MCF 10A (cell line): ENCODE measurements at regions not wholly inside any gene's neighbourhood (a gene's known extent, or its start where the extent isn't known, plus 50 kb on each side); places are given as distances from the start of the nearest gene placed in this dataset.

Source experiments
- BruUV-seq: library from RNA; stranded (reverse); fragments of 400-500 nt; replicated peaks from 2 replicates; lab custom pipeline; 2021; lab: Mats Ljungman, UMichigan
- CTCF ChIA-PET: fragments of 300-600 bp; sonication (Branson Sonifier 250); formaldehyde crosslinking; extraction: SDS; loops from one replicate; lab custom pipeline; 2021; ENCODE audit warnings: antibody characterized with exemption, inconsistent platforms; lab: Yijun Ruan, JAX
- POLR2A ChIA-PET: fragments of 300-600, 350-650 bp; sonication (Branson Sonifier 250); formaldehyde crosslinking; extraction: SDS; loops from one replicate; lab custom pipeline; 2020; ENCODE audit warnings: antibody characterized with exemption, inconsistent platforms; lab: Yijun Ruan, JAX
- DNase-seq: peaks from one replicate; pipeline ENCODE4 v3.0.0-alpha.2; 2018; ENCODE audit not compliant: unreplicated experiment
- H3K27ac Mint-ChIP-seq: one replicate; pipeline ENCODE4 v1.8.0; 2022; ENCODE audit warnings: mild to moderate bottlenecking, low read depth, mixed read lengths; ENCODE audit not compliant: unreplicated experiment
- H3K27me3 Mint-ChIP-seq: one replicate; pipeline ENCODE4 v1.8.0; 2022; ENCODE audit warnings: mixed read lengths; ENCODE audit not compliant: insufficient read depth, unreplicated experiment
- H3K36me3 Mint-ChIP-seq: one replicate; pipeline ENCODE4 v1.8.0; 2022; ENCODE audit warnings: mild to moderate bottlenecking, moderate library complexity, mixed read lengths; ENCODE audit not compliant: insufficient read depth, unreplicated experiment
- H3K4me1 Mint-ChIP-seq: one replicate; pipeline ENCODE4 v1.8.0; 2022; ENCODE audit warnings: mixed read lengths; ENCODE audit not compliant: insufficient read depth, unreplicated experiment
- H3K4me3 Mint-ChIP-seq: one replicate; pipeline ENCODE4 v1.8.0; 2022; ENCODE audit warnings: mild to moderate bottlenecking, moderate library complexity, mixed read lengths; ENCODE audit not compliant: unreplicated experiment
- H3K9me3 Mint-ChIP-seq: one replicate; pipeline ENCODE4 v1.8.0; 2022; ENCODE audit warnings: mixed read lengths; ENCODE audit not compliant: unreplicated experiment
- intact Hi-C: fragments of 100-400 bp; cut with micrococcal nuclease; formaldehyde crosslinking; loops from 2 replicates; pipeline ENCODE4 v1.14.1; 2022
- TF ChIP-seq, protein P1 (sequence below): fragments of 200-600 bp; IDR thresholded peaks from one replicate; pipeline ENCODE4 v1.8.0; 2022; ENCODE audit warnings: antibody characterized with exemption, mild to moderate bottlenecking; ENCODE audit not compliant: unreplicated experiment

DNA sequence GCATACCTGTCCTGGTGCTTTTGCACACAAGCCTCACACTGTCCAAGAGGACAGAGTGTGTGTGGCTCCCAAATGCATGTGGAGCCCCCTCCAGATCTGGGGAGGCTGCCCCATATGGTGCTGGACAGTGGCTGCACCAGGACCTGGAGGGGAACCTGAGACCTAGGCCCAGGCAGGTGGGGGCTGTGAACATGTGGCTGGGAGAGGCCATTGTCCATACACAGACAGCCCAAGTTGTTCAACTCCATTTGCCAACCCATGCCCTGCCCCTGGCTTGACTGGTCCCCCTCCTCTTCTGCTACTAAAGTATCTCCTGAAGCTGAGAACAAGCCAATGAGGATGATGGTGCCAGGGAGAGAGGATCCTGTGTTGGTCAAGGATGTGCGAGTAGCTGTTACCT, 94.0 kb downstream of the ING1 start:
- Mint-ChIP-seq H3K9me3 (no peaks in the 10 kb centered on the region), H3K27ac (no peak overlapping the region), H3K4me3 (no peak overlapping the region), H3K36me3 (no peaks in the 10 kb centered on the region), H3K4me1 (no peaks in the 10 kb centered on the region), H3K27me3 (peaks cover 55% of the 10 kb centered on the region)
- DNase-seq: no peak
- CTCF ChIA-PET: interaction anchor here (1.4 kb wide), 1 partner anchor 11 kb away, joined by 8 read pairs; no protein-coding TSS in a partner anchor
- TF ChIP-seq, protein P1, sequence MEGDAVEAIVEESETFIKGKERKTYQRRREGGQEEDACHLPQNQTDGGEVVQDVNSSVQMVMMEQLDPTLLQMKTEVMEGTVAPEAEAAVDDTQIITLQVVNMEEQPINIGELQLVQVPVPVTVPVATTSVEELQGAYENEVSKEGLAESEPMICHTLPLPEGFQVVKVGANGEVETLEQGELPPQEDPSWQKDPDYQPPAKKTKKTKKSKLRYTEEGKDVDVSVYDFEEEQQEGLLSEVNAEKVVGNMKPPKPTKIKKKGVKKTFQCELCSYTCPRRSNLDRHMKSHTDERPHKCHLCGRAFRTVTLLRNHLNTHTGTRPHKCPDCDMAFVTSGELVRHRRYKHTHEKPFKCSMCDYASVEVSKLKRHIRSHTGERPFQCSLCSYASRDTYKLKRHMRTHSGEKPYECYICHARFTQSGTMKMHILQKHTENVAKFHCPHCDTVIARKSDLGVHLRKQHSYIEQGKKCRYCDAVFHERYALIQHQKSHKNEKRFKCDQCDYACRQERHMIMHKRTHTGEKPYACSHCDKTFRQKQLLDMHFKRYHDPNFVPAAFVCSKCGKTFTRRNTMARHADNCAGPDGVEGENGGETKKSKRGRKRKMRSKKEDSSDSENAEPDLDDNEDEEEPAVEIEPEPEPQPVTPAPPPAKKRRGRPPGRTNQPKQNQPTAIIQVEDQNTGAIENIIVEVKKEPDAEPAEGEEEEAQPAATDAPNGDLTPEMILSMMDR: no peak
- POLR2A ChIA-PET: no interaction called here
- intact Hi-C loops: no loop called here
- BruUV-seq: no TSS peak

GRCh38 chr13:110808138-110808537, 94.6 kb downstream of the ING1 start:
- Mint-ChIP-seq H3K9me3 (no peaks in the 10 kb centered on the region), H3K36me3 (no peaks in the 10 kb centered on the region), H3K27ac (no peak overlapping the region), H3K27me3 (peaks cover 55% of the 10 kb centered on the region), H3K4me1 (no peaks in the 10 kb centered on the region), H3K4me3 (no peak overlapping the region)
- ChIA-PET POLR2A (no interaction called here), CTCF (no interaction called here)
- DNase-seq: no peak
- BruUV-seq: no TSS peak
- intact Hi-C loops: no loop called here
- TF ChIP-seq, protein P1: no peak

DNA sequence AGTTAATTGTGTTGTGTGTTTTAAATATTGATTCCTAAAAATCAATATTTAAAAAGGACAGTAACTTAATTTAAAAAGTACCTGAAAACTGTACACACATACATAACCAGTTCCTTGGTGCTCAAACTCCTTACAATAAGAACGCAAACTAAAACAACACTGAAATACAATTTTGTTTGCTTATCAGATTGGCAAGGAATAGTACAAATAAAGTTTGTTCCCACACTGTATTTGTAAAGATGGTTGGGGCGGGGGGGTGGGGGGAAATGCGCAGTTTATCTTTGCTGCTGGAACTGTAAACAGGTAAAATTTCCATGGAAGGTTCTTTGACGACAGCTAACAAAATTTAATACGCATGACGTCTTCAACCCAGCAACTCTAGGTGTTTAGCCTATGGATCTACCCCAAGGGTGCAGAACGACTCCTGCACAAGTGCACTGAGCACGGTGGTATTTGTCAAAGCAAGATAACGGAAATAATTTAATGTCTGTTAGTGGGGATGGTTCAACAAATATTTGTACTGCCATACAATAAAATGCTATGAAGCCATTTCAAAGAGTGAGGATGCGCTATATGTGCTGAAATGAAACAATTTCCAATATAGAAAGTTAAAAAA, 96.5 kb downstream of the ING1 start:
- intact Hi-C loops: no loop called here
- BruUV-seq: no TSS peak
- Mint-ChIP-seq H3K4me1 (no peaks in the 10 kb centered on the region), H3K9me3 (no peaks in the 10 kb centered on the region), H3K27me3 (peaks cover 55% of the 10 kb centered on the region), H3K36me3 (no peaks in the 10 kb centered on the region), H3K4me3 (no peak overlapping the region), H3K27ac (no peak overlapping the region)
- CTCF ChIA-PET: interaction anchor here (0.7 kb wide), 1 partner anchor 75 kb away, joined by 3 read pairs; no protein-coding TSS in a partner anchor
- POLR2A ChIA-PET: no interaction called here
- TF ChIP-seq, protein P1: no peak
- DNase-seq: no peak

GRCh38 chr13:110811008-110811720, 97.7 kb downstream of the ING1 start:
- POLR2A ChIA-PET: no interaction called here
- no peaks in the 10 kb centered on the region for H3K9me3 Mint-ChIP-seq
- intact Hi-C loops: no loop called here
- BruUV-seq: no TSS peak
- no peak overlapping the region for H3K27ac Mint-ChIP-seq
- H3K4me3 Mint-ChIP-seq: no peak overlapping the region
- peaks cover 5% of the 10 kb centered on the region for H3K4me1 Mint-ChIP-seq
- H3K36me3 Mint-ChIP-seq: no peaks in the 10 kb centered on the region
- DNase-seq: no peak
- CTCF ChIA-PET: interaction anchor here (0.6 kb wide), 1 partner anchor 219 kb away, joined by 4 read pairs; no protein-coding TSS in a partner anchor
- peaks cover 43% of the 10 kb centered on the region for H3K27me3 Mint-ChIP-seq
- TF ChIP-seq, protein P1: no peak
